H9 (cell line): ENCODE measurements at regions not wholly inside any gene's neighbourhood (a gene's known extent, or its start where the extent isn't known, plus 50 kb on each side); places are given as distances from the start of the nearest gene placed in this dataset.
"Not testable (repeated sequence)": the region's sequence is repeated elsewhere in the genome, so short reads cannot be mapped to it uniquely, and the experiment has no call there.

ENCODE experiments used
- DNase-seq: peaks from one replicate; pipeline ENCODE4 v3.0.0-alpha.2; 2017
- H2AFZ ChIP-seq: one replicate; pipeline ENCODE4 v1.6.1; 2013; ENCODE audit warnings: mild to moderate bottlenecking, low read length, control low read depth, moderate library complexity
- H2AK5ac ChIP-seq: 2 replicates; pipeline ENCODE4 v1.6.1; 2013; ENCODE audit warnings: low read length, control low read depth, mixed read lengths; ENCODE audit not compliant: insufficient read length
- H2BK120ac ChIP-seq: one replicate; pipeline ENCODE4 v1.6.1; 2013; ENCODE audit warnings: low read depth, mild to moderate bottlenecking, low read length, control low read depth, inconsistent platforms; ENCODE audit not compliant: poor library complexity, severe bottlenecking
- H2BK12ac ChIP-seq: 2 replicates; pipeline ENCODE4 v1.6.1; 2013; ENCODE audit warnings: low read length, control low read depth, mixed read lengths, low read depth; ENCODE audit not compliant: insufficient read length
- H2BK15ac ChIP-seq: 2 replicates; pipeline ENCODE4 v1.6.1; 2013; ENCODE audit warnings: low read depth, low read length, control low read depth
- H2BK20ac ChIP-seq: one replicate; pipeline ENCODE4 v1.6.1; 2013; ENCODE audit warnings: low read depth, mild to moderate bottlenecking, low read length, control low read depth, inconsistent platforms; ENCODE audit not compliant: poor library complexity, severe bottlenecking
- H2BK5ac ChIP-seq: 2 replicates; pipeline ENCODE4 v1.6.1; 2013; ENCODE audit warnings: low read length, control low read depth, mixed read lengths; ENCODE audit not compliant: insufficient read length
- H3K14ac ChIP-seq: 2 replicates; pipeline ENCODE4 v1.6.1; 2013; ENCODE audit warnings: low read length, control low read depth; ENCODE audit not compliant: insufficient read depth
- H3K18ac ChIP-seq: 2 replicates; pipeline ENCODE4 v1.6.1; 2013; ENCODE audit warnings: low read depth, mild to moderate bottlenecking, mixed read lengths, low read length, control low read depth; ENCODE audit not compliant: insufficient read length
- H3K23ac ChIP-seq: 2 replicates; pipeline ENCODE4 v1.6.1; 2013; ENCODE audit warnings: low read length, control low read depth, mixed read lengths, low read depth; ENCODE audit not compliant: insufficient read length
- H3K23me2 ChIP-seq: 2 replicates; pipeline ENCODE4 v1.6.1; 2013; ENCODE audit warnings: low read depth, mild to moderate bottlenecking, mixed read lengths, low read length, control low read depth; ENCODE audit not compliant: insufficient read length, poor library complexity, severe bottlenecking
- H3K27ac ChIP-seq: 2 replicates; pipeline ENCODE4 v1.5.1; 2013; ENCODE audit warnings: low read length, control low read depth, mixed read lengths, low read depth; ENCODE audit not compliant: insufficient read length
- H3K27me3 ChIP-seq: 2 replicates; pipeline ENCODE4 v1.6.1; 2013; ENCODE audit warnings: low read length, control low read depth, inconsistent platforms; ENCODE audit not compliant: insufficient read depth
- H3K4ac ChIP-seq: 2 replicates; pipeline ENCODE4 v1.6.1; 2013; ENCODE audit warnings: low read depth, mild to moderate bottlenecking, control low read depth, inconsistent platforms, low read length, moderate library complexity
- H3K4me1 ChIP-seq: 2 replicates; pipeline ENCODE4 v1.6.1; 2013; ENCODE audit warnings: low read length, control low read depth, inconsistent platforms; ENCODE audit not compliant: insufficient read depth
- H3K4me2 ChIP-seq: 2 replicates; pipeline ENCODE4 v1.6.1; 2013; ENCODE audit warnings: low read length, control low read depth, mixed read lengths; ENCODE audit not compliant: insufficient read length, insufficient read depth
- H3K56ac ChIP-seq: 2 replicates; pipeline ENCODE4 v1.6.1; 2013; ENCODE audit warnings: low read depth, mild to moderate bottlenecking, mixed read lengths, low read length, control low read depth; ENCODE audit not compliant: insufficient read length
- H3K79me1 ChIP-seq: 2 replicates; pipeline ENCODE4 v1.6.1; 2013; ENCODE audit warnings: low read depth, mild to moderate bottlenecking, moderate library complexity, low read length, control low read depth, inconsistent platforms; ENCODE audit not compliant: insufficient read depth, poor library complexity, severe bottlenecking
- H3K79me2 ChIP-seq: 2 replicates; pipeline ENCODE4 v1.6.1; 2013; ENCODE audit warnings: low read length, control low read depth, inconsistent platforms; ENCODE audit not compliant: insufficient read depth
- H3K9ac ChIP-seq: 2 replicates; pipeline ENCODE4 v1.6.1; 2013; ENCODE audit warnings: low read length, control low read depth, mixed read lengths; ENCODE audit not compliant: insufficient read length; ENCODE audit errors: extremely low read depth
- H3K9me3 ChIP-seq: one replicate; pipeline ENCODE4 v1.6.1; 2013; ENCODE audit warnings: low read depth, low read length, inconsistent platforms; ENCODE audit not compliant: control insufficient read depth
- H3T11ph ChIP-seq: one replicate; pipeline ENCODE4 v1.6.1; 2013; ENCODE audit warnings: mild to moderate bottlenecking, low read length, control low read depth, inconsistent platforms
- H4K20me1 ChIP-seq: one replicate; pipeline ENCODE4 v1.6.1; 2013; ENCODE audit not compliant: control insufficient read depth, insufficient read length, insufficient read depth
- H4K5ac ChIP-seq: 2 replicates; pipeline ENCODE4 v1.6.1; 2013; ENCODE audit warnings: low read depth, mild to moderate bottlenecking, mixed read lengths, low read length, control low read depth; ENCODE audit not compliant: insufficient read length
- H4K8ac ChIP-seq: replicated peaks from 2 replicates; pipeline ENCODE4 v1.6.1; 2013; ENCODE audit warnings: low read length, control low read depth, mixed read lengths, low read depth; ENCODE audit not compliant: insufficient read length
- H4K91ac ChIP-seq: 2 replicates; pipeline ENCODE4 v1.6.1; 2013; ENCODE audit warnings: low read depth, mild to moderate bottlenecking, moderate library complexity, mixed read lengths, low read length, control low read depth; ENCODE audit not compliant: insufficient read length
- H3K27ac Mint-ChIP-seq, 3 experiments: 2 replicates in 2 of 3; 3 replicates in 1 of 3; pipeline ENCODE4 v1.8.0; 2020 to 2021; ENCODE audit warnings: mixed read lengths in 3 of 3, mild to moderate bottlenecking in 1 of 3, moderate library complexity in 1 of 3
- H3K27me3 Mint-ChIP-seq: 2 replicates; pipeline ENCODE4 v1.8.0; 2021; ENCODE audit warnings: low read depth, mild to moderate bottlenecking, moderate library complexity, mixed read lengths
- H3K36me3 Mint-ChIP-seq, 3 experiments: 2 replicates in 2 of 3; 3 replicates in 1 of 3; pipeline ENCODE4 v1.8.0; 2020 to 2021; ENCODE audit warnings: low read depth in 3 of 3, mixed read lengths in 3 of 3; ENCODE audit not compliant: insufficient read depth in 1 of 3
- H3K4me1 Mint-ChIP-seq, 2 experiments: 2 replicates each; pipeline ENCODE4 v1.8.0; 2020; ENCODE audit warnings: mixed read lengths in 2 of 2
- H3K4me3 Mint-ChIP-seq, 2 experiments: 2 replicates in 1 of 2; 3 replicates in 1 of 2; pipeline ENCODE4 v1.8.0; 2020 to 2021; ENCODE audit warnings: mild to moderate bottlenecking in 2 of 2, mixed read lengths in 2 of 2, moderate library complexity in 1 of 2
- H3K9me3 Mint-ChIP-seq, 2 experiments: 2 replicates in 1 of 2; 3 replicates in 1 of 2; pipeline ENCODE4 v1.8.0; 2020; ENCODE audit warnings: mild to moderate bottlenecking in 2 of 2, mixed read lengths in 2 of 2, moderate library complexity in 1 of 2
- WGBS: extraction: QIAGEN DNeasy Blood & Tissue Kit; methylation state at CpG from one replicate; pipeline ENCODE4 v1.1.7; 2013; ENCODE audit warnings: missing lambda C conversion rate, low lambda C conversion rate, mixed read lengths; ENCODE audit not compliant: insufficient read length; ENCODE audit errors: extremely low coverage; 5-methylcytosine and 5-hydroxymethylcytosine counted together
- TF ChIP-seq, protein P1 (sequence below): fragments of 200-600 bp; sonication (generic); conservative IDR thresholded peaks from 3 replicates; pipeline ENCODE4 v1.8.0; 2021; ENCODE audit warnings: antibody characterized with exemption, mild to moderate bottlenecking

DNA sequence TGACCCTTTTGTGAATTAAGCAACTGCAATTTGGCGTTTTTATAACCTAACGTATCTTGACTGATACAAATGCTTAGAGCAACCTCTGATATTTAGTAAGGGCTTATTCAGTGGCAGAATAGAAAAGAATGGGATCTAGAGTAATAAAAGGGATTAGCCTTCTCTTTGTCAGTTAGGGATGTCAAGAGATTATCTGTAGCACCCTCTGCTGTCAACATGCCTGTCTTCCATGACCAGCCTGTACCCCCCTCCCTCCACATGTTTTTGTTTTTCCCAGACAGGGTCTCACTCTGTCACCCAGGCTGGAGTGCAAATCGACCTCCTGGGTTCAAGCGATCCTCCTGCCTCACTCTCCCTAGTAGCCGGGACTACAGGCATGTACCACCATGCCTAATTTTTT lies 198.1 kb downstream of the NPIPA7 start:
- not testable (repeated sequence) for DNase-seq, H4K91ac ChIP-seq, H3K27me3 ChIP-seq

More for the DNA sequence above, 198.1 kb downstream of the NPIPA7 start:
- not testable (repeated sequence) for H3K9me3 ChIP-seq, H2BK120ac ChIP-seq, H3K27ac Mint-ChIP-seq, H3K56ac ChIP-seq, H4K20me1 ChIP-seq, H3K4me2 ChIP-seq, H2AK5ac ChIP-seq, H2BK20ac ChIP-seq, H3K9ac ChIP-seq, H3K23ac ChIP-seq, H3K36me3 Mint-ChIP-seq, H3K4me1 ChIP-seq, H3K79me1 ChIP-seq, H3K4me3 Mint-ChIP-seq, H2BK15ac ChIP-seq, H3K79me2 ChIP-seq, H2BK5ac ChIP-seq, H3K4ac ChIP-seq, H3K27ac ChIP-seq, H3K18ac ChIP-seq, H4K5ac ChIP-seq, H3K14ac ChIP-seq, H4K8ac ChIP-seq, H2BK12ac ChIP-seq, H2AFZ ChIP-seq, H3K4me1 Mint-ChIP-seq, H3K27me3 Mint-ChIP-seq, H3K9me3 Mint-ChIP-seq, H3K23me2 ChIP-seq, H3T11ph ChIP-seq
- no CpG with 5 or more reads among the region's 5 CpGs for WGBS
- TF ChIP-seq, protein P1, sequence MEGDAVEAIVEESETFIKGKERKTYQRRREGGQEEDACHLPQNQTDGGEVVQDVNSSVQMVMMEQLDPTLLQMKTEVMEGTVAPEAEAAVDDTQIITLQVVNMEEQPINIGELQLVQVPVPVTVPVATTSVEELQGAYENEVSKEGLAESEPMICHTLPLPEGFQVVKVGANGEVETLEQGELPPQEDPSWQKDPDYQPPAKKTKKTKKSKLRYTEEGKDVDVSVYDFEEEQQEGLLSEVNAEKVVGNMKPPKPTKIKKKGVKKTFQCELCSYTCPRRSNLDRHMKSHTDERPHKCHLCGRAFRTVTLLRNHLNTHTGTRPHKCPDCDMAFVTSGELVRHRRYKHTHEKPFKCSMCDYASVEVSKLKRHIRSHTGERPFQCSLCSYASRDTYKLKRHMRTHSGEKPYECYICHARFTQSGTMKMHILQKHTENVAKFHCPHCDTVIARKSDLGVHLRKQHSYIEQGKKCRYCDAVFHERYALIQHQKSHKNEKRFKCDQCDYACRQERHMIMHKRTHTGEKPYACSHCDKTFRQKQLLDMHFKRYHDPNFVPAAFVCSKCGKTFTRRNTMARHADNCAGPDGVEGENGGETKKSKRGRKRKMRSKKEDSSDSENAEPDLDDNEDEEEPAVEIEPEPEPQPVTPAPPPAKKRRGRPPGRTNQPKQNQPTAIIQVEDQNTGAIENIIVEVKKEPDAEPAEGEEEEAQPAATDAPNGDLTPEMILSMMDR: peak; percentile 44; the same call in 2 of the 3 replicates
